ENCODE measurements at regions not wholly inside any gene's neighbourhood (a gene's known extent, or its start where the extent isn't known, plus 50 kb on each side); places are given as distances from the start of the nearest gene placed in this dataset.
"Not testable (repeated sequence)": the region's sequence is repeated elsewhere in the genome, so short reads cannot be mapped to it uniquely, and the experiment has no call there.

- FAIRE-seq: no peak
- DNase-seq (ENCODE audit: low spot score in 2 of 2): no peak
These were observed 719.5 kb upstream of the GJE1 start for GRCh38 chr6:141413196-141413595.

GRCh38 chr6:141406761-141407160, 726.0 kb upstream of the GJE1 start:
- DNase-seq (ENCODE audit: low spot score in 2 of 2) (no peak), FAIRE-seq (no peak)

GRCh38 chr6:141403827-141404226, 728.9 kb upstream of the GJE1 start:
- DNase-seq (ENCODE audit: low spot score in 2 of 2): no peak
- FAIRE-seq: no peak

- no peak for FAIRE-seq
- DNase-seq (ENCODE audit: low spot score in 2 of 2): no peak
These were observed 729.6 kb upstream of the GJE1 start for GRCh38 chr6:141403103-141403502.

GRCh38 chr6:141402489-141402888, 730.2 kb upstream of the GJE1 start:
- FAIRE-seq (no peak), DNase-seq (ENCODE audit: low spot score in 2 of 2) (no peak)

- FAIRE-seq (no peak), DNase-seq (ENCODE audit: low spot score in 2 of 2) (no peak)
These were observed 730.9 kb upstream of the GJE1 start for GRCh38 chr6:141401851-141402250.

GRCh38 chr6:141401168-141401567, 731.6 kb upstream of the GJE1 start:
- DNase-seq (ENCODE audit: low spot score in 2 of 2) (no peak), FAIRE-seq (no peak)

GRCh38 chr6:141398949-141399348, 733.8 kb upstream of the GJE1 start:
- DNase-seq (ENCODE audit: low spot score in 2 of 2) (no peak), FAIRE-seq (no peak)

- FAIRE-seq: no peak
- no peak for DNase-seq (ENCODE audit: low spot score in 2 of 2)
These were observed 737.2 kb upstream of the GJE1 start for GRCh38 chr6:141395443-141396008.

- DNase-seq (ENCODE audit: low spot score in 2 of 2) (no peak), FAIRE-seq (no peak)
These were observed 738.1 kb upstream of the GJE1 start for GRCh38 chr6:141394565-141395051.

- no peak for DNase-seq (ENCODE audit: low spot score in 2 of 2)
- FAIRE-seq: no peak
These were observed 738.6 kb upstream of the GJE1 start for GRCh38 chr6:141394125-141394536.

GRCh38 chr6:141393405-141394124, 739.2 kb upstream of the GJE1 start:
- DNase-seq (ENCODE audit: low spot score in 2 of 2) (no peak), FAIRE-seq (no peak)

GRCh38 chr6:141391135-141391534, 741.6 kb upstream of the GJE1 start:
- DNase-seq (ENCODE audit: low spot score in 2 of 2); FAIRE-seq: not testable (repeated sequence)

- no peak for DNase-seq (ENCODE audit: low spot score in 2 of 2)
- FAIRE-seq: no peak
These were observed 744.1 kb upstream of the GJE1 start for GRCh38 chr6:141388666-141389065.

GRCh38 chr6:141370438-141370837, 762.3 kb upstream of the GJE1 start:
- FAIRE-seq: no peak
- no peak for DNase-seq (ENCODE audit: low spot score in 2 of 2)

- not testable (repeated sequence) for FAIRE-seq
These were observed 765.9 kb upstream of the GJE1 start for GRCh38 chr6:141366796-141367195.

GRCh38 chr6:141364694-141365093, 768.0 kb upstream of the GJE1 start:
- DNase-seq (ENCODE audit: low spot score in 2 of 2): no peak
- no peak for FAIRE-seq

More at GRCh38 chr6:141366796-141367195, 765.9 kb upstream of the GJE1 start:
- DNase-seq (ENCODE audit: low spot score in 2 of 2): not testable (repeated sequence)

GRCh38 chr6:141364232-141364631, 768.5 kb upstream of the GJE1 start:
- no peak for FAIRE-seq
- no peak for DNase-seq (ENCODE audit: low spot score in 2 of 2)

GRCh38 chr6:141361559-141361958, 771.2 kb upstream of the GJE1 start:
- FAIRE-seq (no peak), DNase-seq (ENCODE audit: low spot score in 2 of 2) (no peak)

- DNase-seq (ENCODE audit: low spot score in 2 of 2) (no peak), FAIRE-seq (no peak)
These were observed 772.8 kb upstream of the GJE1 start for GRCh38 chr6:141359953-141360352.

GRCh38 chr6:141354191-141354955, 778.4 kb upstream of the GJE1 start:
- DNase-seq (ENCODE audit: low spot score in 2 of 2): no peak
- FAIRE-seq: no peak

Data from frontal cortex (tissue), 3 donors.